Retina (tissue), 1 donor: ENCODE measurements at regions not wholly inside any gene's neighbourhood (a gene's known extent, or its start where the extent isn't known, plus 50 kb on each side); places are given as distances from the start of the nearest gene placed in this dataset.
"Not testable (repeated sequence)": the region's sequence is repeated elsewhere in the genome, so short reads cannot be mapped to it uniquely, and the experiment has no call there.

Source experiments
- DNase-seq: peaks from one replicate; pipeline ENCODE4 v3.0.0-alpha.2; 2016

- no peak for DNase-seq
Observed at GRCh38 chr16:25637236-25637635, 54.5 kb upstream of the HS3ST4 start.

GRCh38 chr16:25636662-25637061, 55.1 kb upstream of the HS3ST4 start:
- DNase-seq: no peak

- no peak for DNase-seq
Observed at GRCh38 chr16:25635454-25635853, 56.3 kb upstream of the HS3ST4 start.

GRCh38 chr16:25633549-25633948, 58.2 kb upstream of the HS3ST4 start:
- no peak for DNase-seq

- DNase-seq: no peak
Observed at GRCh38 chr16:25628766-25629165, 63.0 kb upstream of the HS3ST4 start.

- DNase-seq: no peak
Observed at GRCh38 chr16:25627641-25628040, 64.1 kb upstream of the HS3ST4 start.

GRCh38 chr16:25626172-25626571, 65.6 kb upstream of the HS3ST4 start:
- DNase-seq: no peak

DNA sequence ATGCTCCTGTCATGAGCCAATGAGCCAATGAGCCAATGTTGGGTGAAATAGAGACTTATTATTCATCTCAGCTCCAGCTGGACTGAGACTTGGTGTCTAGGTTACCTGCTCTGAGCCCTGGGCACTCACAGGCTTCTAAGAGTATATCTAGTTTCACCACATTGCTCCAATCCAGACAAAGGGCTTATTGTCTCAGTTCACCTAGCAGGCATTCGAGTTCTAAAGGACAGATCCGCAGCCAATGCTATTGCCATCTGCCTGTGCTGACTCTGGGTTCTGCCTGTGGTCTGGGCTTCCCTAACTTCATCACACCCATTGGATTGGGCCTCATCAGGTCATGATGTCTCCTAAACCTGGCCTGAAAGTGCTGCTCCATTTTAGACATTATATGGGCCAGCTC, 66.1 kb upstream of the HS3ST4 start:
- DNase-seq: no peak

GRCh38 chr16:25614716-25615265, 77.0 kb upstream of the HS3ST4 start:
- DNase-seq: peak; percentile 85

- DNase-seq: peak; percentile 17
Observed at GRCh38 chr16:25613931-25614330, 77.8 kb upstream of the HS3ST4 start.

GRCh38 chr16:25608002-25608401, 83.8 kb upstream of the HS3ST4 start:
- DNase-seq: no peak

DNA sequence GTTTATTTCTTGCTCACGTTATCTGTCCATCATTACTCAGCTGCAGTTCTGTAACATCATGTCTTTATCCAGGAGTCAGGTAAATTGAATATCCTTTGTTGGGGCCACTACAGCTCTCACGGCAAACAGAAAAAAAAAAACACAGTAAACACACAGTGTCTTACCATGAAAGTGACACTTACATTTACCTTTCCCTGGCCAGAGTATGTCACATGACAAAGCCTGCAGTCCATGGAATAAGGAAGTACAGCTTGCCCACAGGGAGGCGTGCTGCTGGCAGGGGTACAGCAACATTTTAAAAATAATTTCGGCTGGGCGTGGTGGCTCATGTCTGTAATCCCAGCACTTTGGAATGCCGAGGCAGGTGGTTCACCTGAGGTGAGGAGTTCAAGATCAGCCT, 85.7 kb upstream of the HS3ST4 start:
- DNase-seq: no peak

DNA sequence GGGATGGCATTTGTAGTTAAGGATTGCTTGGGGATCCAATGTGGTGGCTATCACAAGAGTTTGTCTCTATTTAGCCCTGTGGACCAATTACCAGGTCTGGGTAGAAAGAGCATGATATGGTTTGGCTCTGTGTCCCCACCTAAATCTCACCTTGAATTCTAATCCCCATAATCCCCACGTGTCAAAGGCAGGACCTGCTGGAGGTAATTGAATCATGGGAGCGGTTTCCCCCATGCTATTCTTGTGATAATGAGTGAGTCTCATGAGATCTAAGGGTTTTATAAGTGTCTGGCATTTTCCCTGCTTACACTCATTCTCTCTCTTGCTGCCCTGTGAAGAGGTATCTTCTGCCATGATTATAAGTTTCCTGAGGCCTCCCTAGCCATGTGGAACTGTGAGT, 86.4 kb upstream of the HS3ST4 start:
- DNase-seq: no peak

DNA sequence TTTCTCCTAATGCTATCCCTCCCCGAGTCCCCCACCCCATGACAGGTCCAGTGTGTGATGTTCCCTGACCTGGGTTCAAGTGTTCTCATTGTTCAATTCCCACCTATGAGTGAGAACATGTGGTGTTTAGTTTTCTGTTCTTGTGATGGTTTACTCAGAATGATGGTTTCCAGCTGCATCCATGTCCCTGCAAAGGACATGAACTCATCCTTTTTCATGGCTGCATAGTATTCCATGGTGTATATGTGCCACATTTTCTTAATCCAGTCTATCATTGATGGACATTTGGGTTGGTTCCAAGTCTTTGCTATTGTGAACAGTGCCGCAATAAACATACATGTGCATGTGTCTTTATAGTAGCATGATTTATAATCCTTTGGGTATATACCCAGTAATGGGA, 90.5 kb upstream of the HS3ST4 start:
- DNase-seq: not testable (repeated sequence)

DNA sequence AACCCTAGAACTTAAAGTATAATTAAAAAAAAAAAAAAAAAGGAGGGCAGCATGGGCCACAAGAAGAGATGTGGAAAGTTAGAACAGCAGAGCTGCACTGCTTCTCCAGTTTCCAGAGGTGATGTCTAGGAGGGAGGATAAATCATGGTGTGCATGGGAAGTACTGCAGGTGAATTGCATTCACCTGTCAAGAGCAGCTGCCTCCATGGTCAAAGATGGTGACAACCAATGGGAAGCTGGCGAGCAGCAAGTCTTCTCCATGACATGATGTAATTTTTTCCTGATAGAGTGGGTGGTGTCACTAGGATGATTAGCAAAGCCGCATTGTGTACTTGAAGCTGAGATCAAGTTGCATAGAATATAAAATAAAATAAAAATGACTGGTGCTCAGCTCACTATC, 95.6 kb upstream of the HS3ST4 start:
- DNase-seq: no peak

- DNase-seq: no peak
Observed at GRCh38 chr16:25593260-25593659, 98.5 kb upstream of the HS3ST4 start.

GRCh38 chr16:25587783-25588182, 104.0 kb upstream of the HS3ST4 start:
- no peak for DNase-seq

- DNase-seq: no peak
Observed at GRCh38 chr16:25586826-25587225, 104.9 kb upstream of the HS3ST4 start.

GRCh38 chr16:25585526-25585925, 106.2 kb upstream of the HS3ST4 start:
- DNase-seq: no peak

DNA sequence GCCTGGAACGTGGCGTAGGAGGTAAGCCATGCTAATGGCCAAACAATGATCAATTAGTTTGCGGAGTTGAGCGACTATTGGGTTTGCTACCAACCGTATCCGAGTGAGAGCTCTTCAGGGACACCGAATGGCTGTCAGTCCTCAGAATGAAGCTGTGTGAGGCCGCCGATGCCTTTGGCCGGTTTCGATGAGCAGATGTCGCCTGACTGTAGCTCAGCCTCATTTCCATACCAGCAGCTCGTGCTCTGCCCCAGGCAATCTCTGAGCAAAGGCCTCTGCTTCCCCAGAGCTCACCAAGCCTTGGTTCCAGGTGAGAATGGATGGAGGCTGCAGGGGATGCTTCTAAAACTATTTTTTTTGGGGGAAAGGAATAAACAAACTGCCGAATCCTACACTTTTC, 111.7 kb upstream of the HS3ST4 start:
- no peak for DNase-seq

DNA sequence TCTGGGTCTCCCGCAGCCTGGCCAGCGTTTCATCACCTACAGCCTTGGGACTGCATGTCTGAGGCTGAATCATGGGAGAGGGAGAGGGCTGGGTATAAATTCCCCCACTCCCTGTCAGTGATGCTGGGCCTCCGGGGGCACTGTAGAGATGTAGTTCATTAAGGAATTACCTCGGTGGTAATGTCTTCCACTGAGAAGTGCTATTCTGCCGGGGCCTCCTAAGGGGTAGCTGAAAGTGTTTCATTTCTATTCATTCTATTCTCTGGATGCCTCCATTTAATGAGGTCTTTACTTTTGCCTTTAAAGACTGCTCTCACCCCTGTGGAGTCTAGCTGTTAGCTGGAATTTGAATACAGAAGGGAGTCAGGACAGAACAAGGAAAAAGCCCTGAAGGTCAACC, 116.4 kb upstream of the HS3ST4 start:
- DNase-seq: peak; percentile 21

- no peak for DNase-seq
Observed at GRCh38 chr16:25571712-25572111, 120.0 kb upstream of the HS3ST4 start.

DNA sequence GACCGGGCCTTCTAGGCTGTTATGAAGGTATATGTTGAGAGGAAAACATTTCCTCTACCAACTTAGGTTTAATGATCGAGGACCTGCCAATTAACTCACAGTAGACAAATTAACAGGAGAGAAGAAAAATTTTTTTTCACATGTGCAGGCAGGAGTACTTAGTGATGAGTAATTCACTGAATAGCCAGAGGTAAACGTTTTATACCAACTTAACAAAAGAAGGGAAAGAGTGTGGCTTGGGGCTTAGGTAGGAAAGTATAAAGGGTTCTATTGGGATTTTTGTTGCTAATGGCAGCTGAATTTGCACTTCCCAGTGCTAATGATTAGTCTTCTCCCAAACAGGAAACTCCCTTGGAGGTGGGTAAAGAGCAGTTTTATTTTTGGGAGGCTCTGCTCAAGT, 121.6 kb upstream of the HS3ST4 start:
- DNase-seq: no peak

DNA sequence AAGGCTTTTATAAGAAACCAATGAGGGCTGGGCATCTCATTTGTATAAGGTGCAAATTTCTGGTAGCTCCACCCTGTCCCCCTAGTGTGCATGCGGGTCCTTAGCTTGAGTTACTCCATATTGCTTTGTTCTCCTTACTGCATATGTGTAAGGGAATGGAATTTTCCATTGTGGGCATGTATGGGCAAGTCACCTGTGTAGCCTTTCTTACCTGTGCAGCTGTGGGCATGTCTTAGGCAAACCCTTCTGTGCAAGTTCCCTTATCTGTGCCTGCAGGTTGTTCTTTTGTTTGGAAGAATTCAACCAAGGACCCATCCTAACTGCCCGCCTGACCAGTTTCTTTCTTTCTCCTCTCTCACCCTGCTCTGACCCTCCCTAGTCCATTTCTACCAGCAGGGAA, 122.8 kb upstream of the HS3ST4 start:
- DNase-seq: no peak

- DNase-seq: no peak
Observed at GRCh38 chr16:25566183-25566582, 125.6 kb upstream of the HS3ST4 start.

GRCh38 chr16:25563700-25564099, 128.1 kb upstream of the HS3ST4 start:
- DNase-seq: no peak
